ENCODE measurements at regions not wholly inside any gene's neighbourhood (a gene's known extent, or its start where the extent isn't known, plus 50 kb on each side); places are given as distances from the start of the nearest gene placed in this dataset.

DNA sequence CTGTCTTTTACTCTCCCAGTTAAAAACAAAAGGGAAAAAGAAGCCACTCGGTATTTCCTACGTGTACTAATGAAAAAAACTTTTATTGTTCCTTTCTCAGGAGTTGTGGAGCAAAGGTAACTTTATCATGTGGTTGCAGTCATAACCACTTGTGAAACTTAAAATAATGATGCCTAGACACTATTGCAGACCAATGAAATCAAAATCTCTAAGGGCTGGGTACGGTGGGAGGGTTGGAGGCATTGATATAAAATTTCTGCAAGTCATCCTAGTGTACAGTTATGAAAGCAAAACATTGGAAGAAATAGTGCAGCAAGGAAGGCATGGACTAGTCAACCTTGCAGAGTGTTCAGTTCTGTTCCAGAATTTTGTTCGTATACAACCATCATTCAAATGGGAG, 808.8 kb downstream of the TUSC7 start:
- TF ChIP-seq, protein P1, sequence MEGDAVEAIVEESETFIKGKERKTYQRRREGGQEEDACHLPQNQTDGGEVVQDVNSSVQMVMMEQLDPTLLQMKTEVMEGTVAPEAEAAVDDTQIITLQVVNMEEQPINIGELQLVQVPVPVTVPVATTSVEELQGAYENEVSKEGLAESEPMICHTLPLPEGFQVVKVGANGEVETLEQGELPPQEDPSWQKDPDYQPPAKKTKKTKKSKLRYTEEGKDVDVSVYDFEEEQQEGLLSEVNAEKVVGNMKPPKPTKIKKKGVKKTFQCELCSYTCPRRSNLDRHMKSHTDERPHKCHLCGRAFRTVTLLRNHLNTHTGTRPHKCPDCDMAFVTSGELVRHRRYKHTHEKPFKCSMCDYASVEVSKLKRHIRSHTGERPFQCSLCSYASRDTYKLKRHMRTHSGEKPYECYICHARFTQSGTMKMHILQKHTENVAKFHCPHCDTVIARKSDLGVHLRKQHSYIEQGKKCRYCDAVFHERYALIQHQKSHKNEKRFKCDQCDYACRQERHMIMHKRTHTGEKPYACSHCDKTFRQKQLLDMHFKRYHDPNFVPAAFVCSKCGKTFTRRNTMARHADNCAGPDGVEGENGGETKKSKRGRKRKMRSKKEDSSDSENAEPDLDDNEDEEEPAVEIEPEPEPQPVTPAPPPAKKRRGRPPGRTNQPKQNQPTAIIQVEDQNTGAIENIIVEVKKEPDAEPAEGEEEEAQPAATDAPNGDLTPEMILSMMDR (IDR thresholded peaks at IDR 0.05), result no peak
- TF ChIP-seq POLR2A (IDR thresholded peaks at IDR 0.05), result no peak
